SKM-1 treated with dmso at 0.1 percent for 144 hours (cell line): ENCODE measurements at regions not wholly inside any gene's neighbourhood (a gene's known extent, or its start where the extent isn't known, plus 50 kb on each side); places are given as distances from the start of the nearest gene placed in this dataset.

ENCODE experiments used
- DNase-seq: peaks from one replicate; lab custom pipeline; 2025; ENCODE audit not compliant: unreplicated experiment; lab: John Stamatoyannopoulos, UW

- no peak for DNase-seq
These were observed 124.8 kb upstream of the CNTN5 start for GRCh38 chr11:98895936-98896335.

GRCh38 chr11:98940913-98941312 is 79.8 kb upstream of the CNTN5 start:
- no peak for DNase-seq

GRCh38 chr11:98944461-98944860 is 76.3 kb upstream of the CNTN5 start:
- DNase-seq: no peak

- DNase-seq: no peak
These were observed 68.6 kb upstream of the CNTN5 start for GRCh38 chr11:98952107-98952506.

GRCh38 chr11:98955551-98955950 is 65.2 kb upstream of the CNTN5 start:
- no peak for DNase-seq

- DNase-seq: no peak
These were observed 56.6 kb upstream of the CNTN5 start for GRCh38 chr11:98964146-98964545.

GRCh38 chr11:98965358-98965757 is 55.4 kb upstream of the CNTN5 start:
- DNase-seq: no peak

- DNase-seq: no peak
These were observed 55.0 kb upstream of the CNTN5 start for GRCh38 chr11:98965775-98966174.

GRCh38 chr11:98967005-98967404 is 53.7 kb upstream of the CNTN5 start:
- DNase-seq: no peak
